SK-N-SH treated with all-trans-retinoic acid at 6 μM for 48 hours (cell line): ENCODE measurements at regions not wholly inside any gene's neighbourhood (a gene's known extent, or its start where the extent isn't known, plus 50 kb on each side); places are given as distances from the start of the nearest gene placed in this dataset.
"Not testable (repeated sequence)": the region's sequence is repeated elsewhere in the genome, so short reads cannot be mapped to it uniquely, and the experiment has no call there.

ENCODE experiments used
- ATAC-seq: fragments of 200-7000 bp; cut with Tn5 transposase; 3 replicates; pipeline ENCODE4 v1.9.1; 2020; ENCODE audit warnings: mild to moderate bottlenecking, moderate library complexity
- ARNTL ChIP-seq: fragments of 450-650 bp; formaldehyde crosslinking; IDR thresholded peaks from 2 replicates; pipeline ENCODE4 v1.5.0; 2020; ENCODE audit warnings: low read depth, mild to moderate bottlenecking, moderate library complexity, borderline replicate concordance
- BACH2 ChIP-seq: fragments of 250-450 bp; sonication (Bioruptor Pico); IDR thresholded peaks from 2 replicates; pipeline ENCODE4 v1.9.0; 2021; ENCODE audit warnings: mild to moderate bottlenecking, borderline replicate concordance
- CSRNP3 ChIP-seq: fragments of 250-450 bp; sonication (Bioruptor Pico); IDR thresholded peaks from 2 replicates; pipeline ENCODE4 v1.5.1; 2021; ENCODE audit warnings: mild to moderate bottlenecking, moderate library complexity
- ESRRG ChIP-seq: fragments of 250-450 bp; sonication (Bioruptor Pico); IDR thresholded peaks from 2 replicates; pipeline ENCODE4 v1.6.1; 2021; ENCODE audit warnings: mild to moderate bottlenecking
- GLIS3 ChIP-seq: fragments of 250-450 bp; sonication (Bioruptor Pico); IDR thresholded peaks from 2 replicates; pipeline ENCODE4 v1.5.0; 2020; ENCODE audit warnings: mild to moderate bottlenecking, moderate library complexity
- ISL1 ChIP-seq: fragments of 250-450 bp; sonication (Bioruptor Pico); IDR thresholded peaks from 2 replicates; pipeline ENCODE4 v2.1.2; 2022; ENCODE audit warnings: mild to moderate bottlenecking, moderate library complexity
- OSR1 ChIP-seq: fragments of 250-450 bp; sonication (Bioruptor Pico); IDR thresholded peaks from 2 replicates; pipeline ENCODE4 v1.8.0; 2022; ENCODE audit warnings: moderate library complexity, mild to moderate bottlenecking, inconsistent platforms
- POU6F1 ChIP-seq: fragments of 250-450 bp; sonication (Bioruptor Pico); IDR thresholded peaks from 2 replicates; pipeline ENCODE4 v1.8.0; 2021; ENCODE audit warnings: low read depth, mild to moderate bottlenecking, moderate library complexity, borderline replicate concordance
- PPARA ChIP-seq: fragments of 250-450 bp; sonication (Bioruptor Pico); IDR thresholded peaks from 2 replicates; pipeline ENCODE4 v1.5.0; 2020; ENCODE audit warnings: mild to moderate bottlenecking, borderline replicate concordance
- TSHZ2 ChIP-seq: fragments of 250-450 bp; sonication (Bioruptor Pico); IDR thresholded peaks from 2 replicates; pipeline ENCODE4 v1.5.0; 2020; ENCODE audit warnings: mild to moderate bottlenecking, moderate library complexity
- ZC3H10 ChIP-seq: fragments of 250-450 bp; sonication (Bioruptor Pico); IDR thresholded peaks from 2 replicates; pipeline ENCODE4 v1.5.1; 2021; ENCODE audit warnings: mild to moderate bottlenecking, moderate library complexity
- ZFP3 ChIP-seq: fragments of 250-450 bp; sonication (Bioruptor Pico); IDR thresholded peaks from 2 replicates; pipeline ENCODE4 v1.5.0; 2020; ENCODE audit warnings: mild to moderate bottlenecking, moderate library complexity
- ZFP30 ChIP-seq: fragments of 450-650 bp; formaldehyde crosslinking; IDR thresholded peaks from 2 replicates; pipeline ENCODE4 v1.5.0; 2022; ENCODE audit warnings: mild to moderate bottlenecking, moderate library complexity
- ZNF565 ChIP-seq: fragments of 450-650 bp; formaldehyde crosslinking; conservative IDR thresholded peaks from 2 replicates; pipeline ENCODE4 v1.5.0; 2020; ENCODE audit warnings: low read depth, mild to moderate bottlenecking, moderate library complexity
- ZNF8 ChIP-seq: fragments of 450-650 bp; formaldehyde crosslinking; IDR thresholded peaks from 2 replicates; pipeline ENCODE4 v1.5.0; 2020; ENCODE audit warnings: mild to moderate bottlenecking, moderate library complexity

GRCh38 chr3:137588871-137589270 is 175.2 kb upstream of the SOX14 start (continued):
- TF ChIP-seq TSHZ2, result peak; percentile 91

- not testable (repeated sequence) for ATAC-seq
These were observed 168.7 kb upstream of the SOX14 start for GRCh38 chr3:137595415-137595814.

GRCh38 chr3:137610723-137611122 is 153.4 kb upstream of the SOX14 start:
- no peak for TF ChIP-seq BACH2 (CRISPR knock-in tag)
- ATAC-seq, result no peak

GRCh38 chr3:137612291-137612690 is 151.8 kb upstream of the SOX14 start:
- ATAC-seq, result no peak

GRCh38 chr3:137615659-137616418 is 148.3 kb upstream of the SOX14 start:
- ATAC-seq, result no peak
- TF ChIP-seq ZFP30 (CRISPR knock-in tag), result no peak
- no peak for TF ChIP-seq CSRNP3
- no peak for TF ChIP-seq GLIS3
- TF ChIP-seq ESRRG (CRISPR knock-in tag), result no peak
- no peak for TF ChIP-seq ZFP3
- no peak for TF ChIP-seq ZNF8 (CRISPR knock-in tag)
- TF ChIP-seq POU6F1 (CRISPR knock-in tag), result no peak
- no peak for TF ChIP-seq OSR1 (CRISPR knock-in tag)
- TF ChIP-seq PPARA (CRISPR knock-in tag), result no peak
- TF ChIP-seq ZC3H10 (CRISPR knock-in tag), result no peak
- no peak for TF ChIP-seq TSHZ2
- no peak for TF ChIP-seq BACH2 (CRISPR knock-in tag)

More at GRCh38 chr3:137612291-137612690, 151.8 kb upstream of the SOX14 start:
- TF ChIP-seq ISL1 (CRISPR knock-in tag), result no peak
- TF ChIP-seq ARNTL (CRISPR knock-in tag), result no peak
- TF ChIP-seq ZNF565, result no peak
- TF ChIP-seq GLIS3, result no peak
